OCI-LY7 (cell line): ENCODE measurements at regions not wholly inside any gene's neighbourhood (a gene's known extent, or its start where the extent isn't known, plus 50 kb on each side); places are given as distances from the start of the nearest gene placed in this dataset.

Experiments used
- CTCF ChIP-seq: fragments of 200-600 bp; sonication (generic); conservative IDR thresholded peaks from 2 replicates; pipeline ENCODE4 v1.5.1; 2014; ENCODE audit warnings: mild to moderate bottlenecking, antibody characterized with exemption, low read length, moderate library complexity, mixed read lengths
- EZH2phosphoT487 ChIP-seq: fragments of 200-600 bp; sonication (generic); IDR thresholded peaks from 2 replicates; pipeline ENCODE4 v1.6.1; 2018; ENCODE audit warnings: low read depth, borderline replicate concordance, mild to moderate bottlenecking, mixed run types, antibody characterized with exemption, low read length, moderate library complexity, mixed read lengths

- TF ChIP-seq CTCF (no peak), EZH2phosphoT487 (no peak)
Observed at GRCh38 chrX:3177851-3178250, 136.6 kb downstream of the ARSF start.
